Glutamatergic neuron (in vitro differentiated cells): ENCODE measurements at regions not wholly inside any gene's neighbourhood (a gene's known extent, or its start where the extent isn't known, plus 50 kb on each side); places are given as distances from the start of the nearest gene placed in this dataset.
A peak's percentile ranks its signal among the peaks of the same experiment; 100 is the strongest.

Experiments
- DNase-seq: peaks from one replicate; pipeline ENCODE4 v3.0.0; 2022
- H3K27ac Mint-ChIP-seq: one replicate; pipeline ENCODE4 v1.8.0; 2020; ENCODE audit warnings: mild to moderate bottlenecking, mixed read lengths, inconsistent platforms; ENCODE audit not compliant: unreplicated experiment
- H3K27me3 Mint-ChIP-seq: one replicate; pipeline ENCODE4 v1.8.0; 2020; ENCODE audit warnings: mild to moderate bottlenecking, moderate library complexity, mixed read lengths, inconsistent platforms; ENCODE audit not compliant: unreplicated experiment
- H3K36me3 Mint-ChIP-seq: one replicate; pipeline ENCODE4 v1.8.0; 2020; ENCODE audit warnings: mild to moderate bottlenecking, mixed read lengths, inconsistent platforms; ENCODE audit not compliant: unreplicated experiment
- H3K4me1 Mint-ChIP-seq: one replicate; pipeline ENCODE4 v1.8.0; 2020; ENCODE audit warnings: mild to moderate bottlenecking, low read depth, mixed read lengths, inconsistent platforms; ENCODE audit not compliant: unreplicated experiment
- H3K4me3 Mint-ChIP-seq: one replicate; pipeline ENCODE4 v1.8.0; 2020; ENCODE audit warnings: mild to moderate bottlenecking, mixed read lengths, inconsistent platforms; ENCODE audit not compliant: unreplicated experiment
- H3K9me3 Mint-ChIP-seq: one replicate; pipeline ENCODE4 v1.8.0; 2020; ENCODE audit warnings: mild to moderate bottlenecking, moderate library complexity, mixed read lengths, inconsistent platforms; ENCODE audit not compliant: unreplicated experiment
- TF ChIP-seq, protein P1 (sequence below): fragments of 200-600 bp; sonication (generic); IDR thresholded peaks from one replicate; pipeline ENCODE4 v1.5.0; 2021; ENCODE audit not compliant: partially characterized antibody, unreplicated experiment

DNA sequence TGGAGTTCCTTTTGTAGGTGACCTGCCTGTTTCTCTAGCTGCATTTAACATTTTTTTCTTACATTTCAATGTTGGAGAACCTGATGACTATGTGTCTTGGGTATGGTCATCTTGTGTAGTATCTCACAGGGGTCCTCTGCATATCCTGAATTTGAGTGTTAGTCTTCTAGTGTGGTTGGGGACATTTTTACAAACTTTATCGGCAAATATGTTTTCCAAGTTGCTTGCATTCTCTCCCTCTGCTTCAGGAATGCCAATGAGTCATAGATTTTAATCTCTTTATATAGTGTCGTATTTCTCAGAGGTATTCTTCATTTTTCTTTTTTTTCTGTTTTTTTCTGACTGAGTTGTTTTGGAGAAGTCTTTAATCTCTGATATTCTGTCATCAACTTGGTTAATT, 684.0 kb downstream of the NCAM2 start:
- no peak for DNase-seq
- Mint-ChIP-seq H3K27me3 (no peaks in the 10 kb centered on the region), H3K4me3 (no peak overlapping the region), H3K36me3 (no peaks in the 10 kb centered on the region), H3K27ac (no peak overlapping the region), H3K4me1 (no peaks in the 10 kb centered on the region), H3K9me3 (peaks cover 1% of the 10 kb centered on the region)
- TF ChIP-seq, protein P1, sequence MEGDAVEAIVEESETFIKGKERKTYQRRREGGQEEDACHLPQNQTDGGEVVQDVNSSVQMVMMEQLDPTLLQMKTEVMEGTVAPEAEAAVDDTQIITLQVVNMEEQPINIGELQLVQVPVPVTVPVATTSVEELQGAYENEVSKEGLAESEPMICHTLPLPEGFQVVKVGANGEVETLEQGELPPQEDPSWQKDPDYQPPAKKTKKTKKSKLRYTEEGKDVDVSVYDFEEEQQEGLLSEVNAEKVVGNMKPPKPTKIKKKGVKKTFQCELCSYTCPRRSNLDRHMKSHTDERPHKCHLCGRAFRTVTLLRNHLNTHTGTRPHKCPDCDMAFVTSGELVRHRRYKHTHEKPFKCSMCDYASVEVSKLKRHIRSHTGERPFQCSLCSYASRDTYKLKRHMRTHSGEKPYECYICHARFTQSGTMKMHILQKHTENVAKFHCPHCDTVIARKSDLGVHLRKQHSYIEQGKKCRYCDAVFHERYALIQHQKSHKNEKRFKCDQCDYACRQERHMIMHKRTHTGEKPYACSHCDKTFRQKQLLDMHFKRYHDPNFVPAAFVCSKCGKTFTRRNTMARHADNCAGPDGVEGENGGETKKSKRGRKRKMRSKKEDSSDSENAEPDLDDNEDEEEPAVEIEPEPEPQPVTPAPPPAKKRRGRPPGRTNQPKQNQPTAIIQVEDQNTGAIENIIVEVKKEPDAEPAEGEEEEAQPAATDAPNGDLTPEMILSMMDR = no peak

- no peaks in the 10 kb centered on the region for H3K36me3 Mint-ChIP-seq
- TF ChIP-seq, protein P1 = no peak
- no peak overlapping the region for H3K4me3 Mint-ChIP-seq
- H3K4me1 Mint-ChIP-seq = no peaks in the 10 kb centered on the region
- no peaks in the 10 kb centered on the region for H3K27me3 Mint-ChIP-seq
- peak; percentile 39 for DNase-seq
- no peaks in the 10 kb centered on the region for H3K9me3 Mint-ChIP-seq
- H3K27ac Mint-ChIP-seq = no peak overlapping the region
Measured at GRCh38 chr21:21688889-21689288, 690.7 kb downstream of the NCAM2 start.

- no peaks in the 10 kb centered on the region for H3K27me3 Mint-ChIP-seq
- no peak overlapping the region for H3K4me3 Mint-ChIP-seq
- no peaks in the 10 kb centered on the region for H3K4me1 Mint-ChIP-seq
- TF ChIP-seq, protein P1 = no peak
- no peaks in the 10 kb centered on the region for H3K9me3 Mint-ChIP-seq
- no peak for DNase-seq
- H3K27ac Mint-ChIP-seq = no peak overlapping the region
- no peaks in the 10 kb centered on the region for H3K36me3 Mint-ChIP-seq
Measured at GRCh38 chr21:21690068-21690665, 692.0 kb downstream of the NCAM2 start.

DNA sequence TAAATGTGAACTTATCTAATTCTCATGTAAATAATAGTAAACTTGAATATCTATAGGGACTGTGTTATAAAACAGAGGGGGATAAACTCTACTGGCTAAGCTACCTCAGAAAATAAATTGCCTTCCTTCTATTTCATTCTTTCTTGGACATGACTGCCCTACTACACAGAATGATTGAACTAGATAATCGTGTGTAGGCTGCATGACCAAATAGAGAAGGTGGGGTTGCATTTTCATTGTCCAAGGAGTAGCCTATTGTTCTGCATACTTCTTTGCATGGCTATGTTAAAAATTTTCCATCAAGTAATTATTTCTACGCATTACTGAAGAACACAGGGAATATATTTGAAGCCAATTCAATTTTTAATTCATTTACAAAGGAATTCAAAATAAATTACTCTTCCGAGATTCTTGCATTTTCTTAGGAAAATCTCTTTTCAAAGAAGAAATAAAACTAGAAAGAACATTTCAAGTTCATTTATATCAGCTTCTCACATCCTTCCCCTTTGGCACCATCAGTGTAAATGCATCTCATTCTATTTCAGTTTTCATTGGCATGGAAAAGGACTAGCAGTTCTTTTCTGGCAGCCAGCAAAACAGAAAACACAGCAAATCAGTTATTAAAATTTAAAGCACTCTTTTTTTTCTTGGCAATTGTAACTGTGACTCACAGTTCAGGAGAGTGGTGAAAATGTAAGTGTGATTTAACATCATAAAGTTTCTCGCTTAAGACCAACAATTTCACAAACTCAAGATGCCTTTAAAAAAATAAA, 714.7 kb downstream of the NCAM2 start:
- TF ChIP-seq, protein P1 = no peak
- Mint-ChIP-seq H3K27ac (no peak overlapping the region), H3K4me3 (no peak overlapping the region), H3K27me3 (no peaks in the 10 kb centered on the region), H3K4me1 (no peaks in the 10 kb centered on the region), H3K9me3 (no peaks in the 10 kb centered on the region), H3K36me3 (no peaks in the 10 kb centered on the region)
- no peak for DNase-seq

DNA sequence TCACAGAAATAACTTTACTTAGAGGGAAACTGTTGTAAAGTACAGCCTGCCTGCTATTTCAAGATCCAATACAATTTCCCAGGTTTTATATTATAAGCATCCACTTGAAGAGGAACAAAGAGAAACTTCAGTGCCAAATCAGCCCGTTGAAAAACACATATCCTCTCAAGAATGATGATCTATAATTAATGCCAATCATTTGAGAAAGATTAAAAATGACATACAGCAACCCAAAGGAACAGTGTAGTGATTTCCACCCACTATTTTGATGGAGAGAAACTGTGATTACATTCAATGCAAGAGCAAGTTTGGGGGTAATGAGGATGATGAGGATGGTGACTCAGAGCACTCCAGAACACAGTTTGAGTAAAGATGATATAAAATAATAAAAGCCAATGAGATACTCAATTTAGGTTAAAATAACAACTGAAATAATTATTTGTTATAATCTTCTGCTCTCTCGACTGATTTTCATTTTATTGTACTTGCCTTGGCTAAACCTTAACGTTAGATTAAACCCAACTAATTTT, 715.5 kb downstream of the NCAM2 start:
- Mint-ChIP-seq H3K36me3 (no peaks in the 10 kb centered on the region), H3K4me1 (no peaks in the 10 kb centered on the region)

More for the DNA sequence above, 715.5 kb downstream of the NCAM2 start:
- H3K9me3 Mint-ChIP-seq = no peaks in the 10 kb centered on the region
- no peak overlapping the region for H3K4me3 Mint-ChIP-seq
- no peak for DNase-seq
- H3K27me3 Mint-ChIP-seq = no peaks in the 10 kb centered on the region
- no peak overlapping the region for H3K27ac Mint-ChIP-seq
- TF ChIP-seq, protein P1 = no peak
